Activated naive CD4-positive, alpha-beta T cell treated with anti-CD3 and anti-CD28 coated beads for 36 hours (primary cell): ENCODE measurements at regions not wholly inside any gene's neighbourhood (a gene's known extent, or its start where the extent isn't known, plus 50 kb on each side); places are given as distances from the start of the nearest gene placed in this dataset.

Experiments
- CTCF ChIA-PET: fragments of 350-600 bp; sonication (Branson Sonifier 250); formaldehyde crosslinking; loops from one replicate; lab custom pipeline; 2021; ENCODE audit warnings: antibody characterized with exemption; lab: Charles Lee
- DNase-seq: peaks from one replicate; pipeline ENCODE4 v3.0.0-alpha.2; 2020
- H3K27ac Mint-ChIP-seq: one replicate; pipeline ENCODE4 v1.8.0; 2021; ENCODE audit warnings: mild to moderate bottlenecking, mixed read lengths
- H3K27me3 Mint-ChIP-seq: one replicate; pipeline ENCODE4 v1.8.0; 2021; ENCODE audit warnings: low read depth, mixed read lengths
- H3K36me3 Mint-ChIP-seq: one replicate; pipeline ENCODE4 v1.8.0; 2021; ENCODE audit warnings: low read depth, mixed read lengths
- H3K4me1 Mint-ChIP-seq: one replicate; pipeline ENCODE4 v1.8.0; 2021; ENCODE audit warnings: low read depth, mixed read lengths
- H3K4me3 Mint-ChIP-seq: one replicate; pipeline ENCODE4 v1.8.0; 2021; ENCODE audit warnings: mild to moderate bottlenecking, moderate library complexity, mixed read lengths
- H3K9me3 Mint-ChIP-seq: one replicate; pipeline ENCODE4 v1.8.0; 2021; ENCODE audit warnings: mixed read lengths
- intact Hi-C: fragments of 100-400 bp; cut with micrococcal nuclease; formaldehyde crosslinking; loops from one replicate; pipeline ENCODE4 v1.15.1; 2023

GRCh38 chr12:84732828-84733340, 179.7 kb downstream of the SLC6A15 start:
- Mint-ChIP-seq H3K4me1 (no peaks in the 10 kb centered on the region), H3K9me3 (no peaks in the 10 kb centered on the region), H3K27ac (no peak overlapping the region), H3K4me3 (no peak overlapping the region), H3K36me3 (no peaks in the 10 kb centered on the region), H3K27me3 (no peaks in the 10 kb centered on the region)
- intact Hi-C loops = no loop called here
- DNase-seq = no peak
- CTCF ChIA-PET = no interaction called here

GRCh38 chr12:84730561-84731162, 181.9 kb downstream of the SLC6A15 start:
- intact Hi-C loops = no loop called here
- no peak for DNase-seq
- Mint-ChIP-seq H3K36me3 (no peaks in the 10 kb centered on the region), H3K27ac (no peak overlapping the region), H3K9me3 (no peaks in the 10 kb centered on the region), H3K27me3 (no peaks in the 10 kb centered on the region), H3K4me1 (no peaks in the 10 kb centered on the region), H3K4me3 (no peak overlapping the region)
- CTCF ChIA-PET = no interaction called here

GRCh38 chr12:84727961-84728360, 184.6 kb downstream of the SLC6A15 start:
- H3K27me3 Mint-ChIP-seq = no peaks in the 10 kb centered on the region
- H3K27ac Mint-ChIP-seq = no peak overlapping the region
- no peaks in the 10 kb centered on the region for H3K4me1 Mint-ChIP-seq
- CTCF ChIA-PET = no interaction called here
- no peaks in the 10 kb centered on the region for H3K9me3 Mint-ChIP-seq
- H3K36me3 Mint-ChIP-seq = no peaks in the 10 kb centered on the region
- no peak for DNase-seq
- no peak overlapping the region for H3K4me3 Mint-ChIP-seq
- intact Hi-C loops = no loop called here

GRCh38 chr12:84726780-84727179, 185.8 kb downstream of the SLC6A15 start:
- no peak overlapping the region for H3K4me3 Mint-ChIP-seq
- no peaks in the 10 kb centered on the region for H3K9me3 Mint-ChIP-seq
- H3K4me1 Mint-ChIP-seq = no peaks in the 10 kb centered on the region
- no peak overlapping the region for H3K27ac Mint-ChIP-seq
- CTCF ChIA-PET = interaction anchor here (1.1 kb wide), 1 partner anchor 226 kb away, joined by 3 read pairs; no protein-coding TSS in a partner anchor
- no peaks in the 10 kb centered on the region for H3K27me3 Mint-ChIP-seq
- intact Hi-C loops = no loop called here
- H3K36me3 Mint-ChIP-seq = no peaks in the 10 kb centered on the region
- DNase-seq = no peak

- no peaks in the 10 kb centered on the region for H3K9me3 Mint-ChIP-seq
- CTCF ChIA-PET = no interaction called here
- no peak overlapping the region for H3K27ac Mint-ChIP-seq
- DNase-seq = no peak
- intact Hi-C loops = no loop called here
- no peaks in the 10 kb centered on the region for H3K27me3 Mint-ChIP-seq
- no peak overlapping the region for H3K4me3 Mint-ChIP-seq
- no peaks in the 10 kb centered on the region for H3K36me3 Mint-ChIP-seq
- no peaks in the 10 kb centered on the region for H3K4me1 Mint-ChIP-seq
These were observed 188.6 kb downstream of the SLC6A15 start for GRCh38 chr12:84723988-84724387.

- H3K36me3 Mint-ChIP-seq = no peaks in the 10 kb centered on the region
- no peak overlapping the region for H3K27ac Mint-ChIP-seq
- intact Hi-C loops = no loop called here
- CTCF ChIA-PET = no interaction called here
- H3K4me1 Mint-ChIP-seq = no peaks in the 10 kb centered on the region
- no peak overlapping the region for H3K4me3 Mint-ChIP-seq
- DNase-seq = no peak
- H3K27me3 Mint-ChIP-seq = no peaks in the 10 kb centered on the region
- peaks cover 1% of the 10 kb centered on the region for H3K9me3 Mint-ChIP-seq
These were observed 192.6 kb downstream of the SLC6A15 start for GRCh38 chr12:84719997-84720396.

- DNase-seq = no peak
- Mint-ChIP-seq H3K4me3 (no peak overlapping the region), H3K36me3 (no peaks in the 10 kb centered on the region), H3K27ac (no peak overlapping the region), H3K9me3 (peaks cover 1% of the 10 kb centered on the region), H3K27me3 (no peaks in the 10 kb centered on the region), H3K4me1 (no peaks in the 10 kb centered on the region)
- intact Hi-C loops = no loop called here
- CTCF ChIA-PET = no interaction called here
These were observed 193.7 kb downstream of the SLC6A15 start for GRCh38 chr12:84718906-84719305.

- Mint-ChIP-seq H3K4me1 (no peaks in the 10 kb centered on the region), H3K4me3 (no peak overlapping the region), H3K36me3 (no peaks in the 10 kb centered on the region), H3K9me3 (peaks cover 1% of the 10 kb centered on the region), H3K27me3 (no peaks in the 10 kb centered on the region), H3K27ac (no peak overlapping the region)
- DNase-seq = no peak
- intact Hi-C loops = no loop called here
- CTCF ChIA-PET = no interaction called here
These were observed 199.9 kb downstream of the SLC6A15 start for GRCh38 chr12:84712747-84713146.

GRCh38 chr12:84706374-84706773, 206.2 kb downstream of the SLC6A15 start:
- CTCF ChIA-PET = no interaction called here

GRCh38 chr12:84704856-84705255, 207.7 kb downstream of the SLC6A15 start:
- no peaks in the 10 kb centered on the region for H3K4me1 Mint-ChIP-seq
- intact Hi-C loops = no loop called here
- no peak overlapping the region for H3K4me3 Mint-ChIP-seq
- DNase-seq = no peak
- no peaks in the 10 kb centered on the region for H3K36me3 Mint-ChIP-seq
- CTCF ChIA-PET = no interaction called here
- H3K9me3 Mint-ChIP-seq = no peaks in the 10 kb centered on the region
- no peaks in the 10 kb centered on the region for H3K27me3 Mint-ChIP-seq
- H3K27ac Mint-ChIP-seq = no peak overlapping the region

More at GRCh38 chr12:84706374-84706773, 206.2 kb downstream of the SLC6A15 start:
- H3K4me3 Mint-ChIP-seq = no peak overlapping the region
- no peak overlapping the region for H3K27ac Mint-ChIP-seq
- H3K27me3 Mint-ChIP-seq = no peaks in the 10 kb centered on the region
- H3K4me1 Mint-ChIP-seq = no peaks in the 10 kb centered on the region
- H3K9me3 Mint-ChIP-seq = no peaks in the 10 kb centered on the region
- intact Hi-C loops = no loop called here
- DNase-seq = no peak
- H3K36me3 Mint-ChIP-seq = no peaks in the 10 kb centered on the region

GRCh38 chr12:84702001-84702400, 210.6 kb downstream of the SLC6A15 start:
- DNase-seq = no peak
- intact Hi-C loops = no loop called here
- Mint-ChIP-seq H3K4me3 (no peak overlapping the region), H3K4me1 (no peaks in the 10 kb centered on the region), H3K9me3 (no peaks in the 10 kb centered on the region), H3K27ac (no peak overlapping the region), H3K36me3 (no peaks in the 10 kb centered on the region), H3K27me3 (no peaks in the 10 kb centered on the region)
- CTCF ChIA-PET = no interaction called here

- no peak overlapping the region for H3K27ac Mint-ChIP-seq
- intact Hi-C loops = no loop called here
- no peaks in the 10 kb centered on the region for H3K27me3 Mint-ChIP-seq
- H3K9me3 Mint-ChIP-seq = no peaks in the 10 kb centered on the region
- H3K4me3 Mint-ChIP-seq = no peak overlapping the region
- H3K36me3 Mint-ChIP-seq = no peaks in the 10 kb centered on the region
- DNase-seq = no peak
- CTCF ChIA-PET = no interaction called here
- H3K4me1 Mint-ChIP-seq = no peaks in the 10 kb centered on the region
These were observed 211.6 kb downstream of the SLC6A15 start for GRCh38 chr12:84701041-84701440.

- Mint-ChIP-seq H3K36me3 (no peaks in the 10 kb centered on the region), H3K4me3 (no peak overlapping the region), H3K27ac (no peak overlapping the region), H3K4me1 (no peaks in the 10 kb centered on the region), H3K27me3 (no peaks in the 10 kb centered on the region), H3K9me3 (no peaks in the 10 kb centered on the region)
- intact Hi-C loops = no loop called here
- CTCF ChIA-PET = no interaction called here
- DNase-seq = no peak
These were observed 213.8 kb downstream of the SLC6A15 start for GRCh38 chr12:84698576-84699333.
